Esophagus squamous epithelium (tissue), 4 donors: ENCODE measurements at regions not wholly inside any gene's neighbourhood (a gene's known extent, or its start where the extent isn't known, plus 50 kb on each side); places are given as distances from the start of the nearest gene placed in this dataset.

Source experiments
- POLR2A ChIP-seq, 4 donors: fragments of 450-650 bp; IDR thresholded peaks; one replicate each; pipeline ENCODE4 v1.6.1; 2017; ENCODE audit warnings: antibody characterized with exemption in 4 of 4, mild to moderate bottlenecking in 4 of 4, moderate library complexity in 3 of 4
- TF ChIP-seq, protein P1 (sequence below), 6 experiments: fragments of 450-650 bp in 4 of 6; fragments of 200-600 bp in 2 of 6; sonication (generic) in 2 of 6; IDR thresholded peaks; one replicate each; pipeline ENCODE4 v1.5.1; 2016 to 2019; ENCODE audit warnings: antibody characterized with exemption in 6 of 6, mild to moderate bottlenecking in 4 of 6, moderate library complexity in 4 of 6

- TF ChIP-seq, protein P1, sequence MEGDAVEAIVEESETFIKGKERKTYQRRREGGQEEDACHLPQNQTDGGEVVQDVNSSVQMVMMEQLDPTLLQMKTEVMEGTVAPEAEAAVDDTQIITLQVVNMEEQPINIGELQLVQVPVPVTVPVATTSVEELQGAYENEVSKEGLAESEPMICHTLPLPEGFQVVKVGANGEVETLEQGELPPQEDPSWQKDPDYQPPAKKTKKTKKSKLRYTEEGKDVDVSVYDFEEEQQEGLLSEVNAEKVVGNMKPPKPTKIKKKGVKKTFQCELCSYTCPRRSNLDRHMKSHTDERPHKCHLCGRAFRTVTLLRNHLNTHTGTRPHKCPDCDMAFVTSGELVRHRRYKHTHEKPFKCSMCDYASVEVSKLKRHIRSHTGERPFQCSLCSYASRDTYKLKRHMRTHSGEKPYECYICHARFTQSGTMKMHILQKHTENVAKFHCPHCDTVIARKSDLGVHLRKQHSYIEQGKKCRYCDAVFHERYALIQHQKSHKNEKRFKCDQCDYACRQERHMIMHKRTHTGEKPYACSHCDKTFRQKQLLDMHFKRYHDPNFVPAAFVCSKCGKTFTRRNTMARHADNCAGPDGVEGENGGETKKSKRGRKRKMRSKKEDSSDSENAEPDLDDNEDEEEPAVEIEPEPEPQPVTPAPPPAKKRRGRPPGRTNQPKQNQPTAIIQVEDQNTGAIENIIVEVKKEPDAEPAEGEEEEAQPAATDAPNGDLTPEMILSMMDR (IDR thresholded peaks at IDR 0.05) = no peak
- no peak for TF ChIP-seq POLR2A (IDR thresholded peaks at IDR 0.05)
These were observed 155.7 kb upstream of the STEAP1 start for GRCh38 chr7:89998554-89998953.
